Endothelial cell of umbilical vein (primary cell): ENCODE measurements at regions not wholly inside any gene's neighbourhood (a gene's known extent, or its start where the extent isn't known, plus 50 kb on each side); places are given as distances from the start of the nearest gene placed in this dataset.

Experiments used
- EZH2 ChIP-seq: IDR thresholded peaks from 2 replicates; pipeline ENCODE4 v1.6.1; 2012; ENCODE audit warnings: borderline replicate concordance, low read depth, mild to moderate bottlenecking, moderate library complexity, low read length, inconsistent platforms; ENCODE audit not compliant: severe bottlenecking
- MYC ChIP-seq: IDR thresholded peaks from one replicate; pipeline ENCODE4 v1.6.1; 2011; ENCODE audit warnings: mild to moderate bottlenecking, low read depth, low read length
- POLR2A ChIP-seq: IDR thresholded peaks from 2 replicates; pipeline ENCODE4 v1.6.1; 2012; ENCODE audit warnings: low read depth, mild to moderate bottlenecking, control low read depth, low read length
- TF ChIP-seq, protein P1 (sequence below), 2 donors: IDR thresholded peaks; 1 replicate in 1 of 2; 2 replicates in 1 of 2; pipeline ENCODE4 v1.5.1; 2011; ENCODE audit warnings: low read length in 2 of 2, mild to moderate bottlenecking in 2 of 2, moderate library complexity in 2 of 2, control low read depth in 1 of 2, inconsistent platforms in 1 of 2, low read depth in 1 of 2; ENCODE audit not compliant: insufficient read depth in 1 of 2; ENCODE audit errors: extremely low read depth in 1 of 2

DNA sequence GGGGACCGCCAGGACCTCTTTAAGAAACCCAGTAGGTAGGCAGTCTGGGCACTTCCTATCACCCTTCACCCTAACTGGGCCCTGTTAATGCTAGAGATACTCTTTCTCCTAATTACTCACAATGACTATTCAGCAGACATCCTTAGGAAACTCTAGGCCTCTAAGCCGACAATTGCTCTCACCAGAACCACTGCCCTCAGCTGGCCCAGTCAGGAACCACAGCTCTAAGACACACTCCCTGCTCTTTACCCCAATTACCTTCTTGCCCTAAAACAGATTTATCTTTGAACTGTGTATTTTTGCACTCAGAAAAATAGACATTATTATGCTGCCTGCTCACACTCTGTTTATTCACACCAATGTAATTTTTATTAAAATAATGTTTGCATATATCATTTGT, 432.6 kb upstream of the SLC30A5 start:
- TF ChIP-seq, protein P1, sequence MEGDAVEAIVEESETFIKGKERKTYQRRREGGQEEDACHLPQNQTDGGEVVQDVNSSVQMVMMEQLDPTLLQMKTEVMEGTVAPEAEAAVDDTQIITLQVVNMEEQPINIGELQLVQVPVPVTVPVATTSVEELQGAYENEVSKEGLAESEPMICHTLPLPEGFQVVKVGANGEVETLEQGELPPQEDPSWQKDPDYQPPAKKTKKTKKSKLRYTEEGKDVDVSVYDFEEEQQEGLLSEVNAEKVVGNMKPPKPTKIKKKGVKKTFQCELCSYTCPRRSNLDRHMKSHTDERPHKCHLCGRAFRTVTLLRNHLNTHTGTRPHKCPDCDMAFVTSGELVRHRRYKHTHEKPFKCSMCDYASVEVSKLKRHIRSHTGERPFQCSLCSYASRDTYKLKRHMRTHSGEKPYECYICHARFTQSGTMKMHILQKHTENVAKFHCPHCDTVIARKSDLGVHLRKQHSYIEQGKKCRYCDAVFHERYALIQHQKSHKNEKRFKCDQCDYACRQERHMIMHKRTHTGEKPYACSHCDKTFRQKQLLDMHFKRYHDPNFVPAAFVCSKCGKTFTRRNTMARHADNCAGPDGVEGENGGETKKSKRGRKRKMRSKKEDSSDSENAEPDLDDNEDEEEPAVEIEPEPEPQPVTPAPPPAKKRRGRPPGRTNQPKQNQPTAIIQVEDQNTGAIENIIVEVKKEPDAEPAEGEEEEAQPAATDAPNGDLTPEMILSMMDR (IDR thresholded peaks at IDR 0.05; ENCODE audit: extremely low read depth in 1 of 2, insufficient read depth in 1 of 2, low read depth in 1 of 2, low read length in 2 of 2), result peak; percentile 8 to 24
- TF ChIP-seq EZH2 (no peak), POLR2A (no peak), MYC (no peak)
